Psoas muscle (tissue), 7 donors: ENCODE measurements at regions not wholly inside any gene's neighbourhood (a gene's known extent, or its start where the extent isn't known, plus 50 kb on each side); places are given as distances from the start of the nearest gene placed in this dataset.

Source experiments
- ATAC-seq, 4 donors: fragments of 200-7000 bp; cut with Tn5 transposase; one replicate each; pipeline ENCODE4 v1.9.1; 2020; ENCODE audit warnings: moderate library complexity in 3 of 4, mild to moderate bottlenecking in 2 of 4
- DNase-seq, 2 donors: peaks; one replicate each; pipeline ENCODE4 v3.0.0-alpha.2; 2020
- H3K27ac ChIP-seq: fragments of 200-600 bp; one replicate; pipeline ENCODE4 v1.8.0; 2022
- H3K27me3 ChIP-seq, 3 donors: fragments of 200-600 bp in 1 of 3; one replicate each; pipeline versions ENCODE4 v1.6.1 to v1.8.0; 2013 to 2022; ENCODE audit warnings: low read length in 2 of 3, mild to moderate bottlenecking in 2 of 3, moderate library complexity in 1 of 3; ENCODE audit not compliant: insufficient read depth in 3 of 3
- H3K36me3 ChIP-seq, 2 donors: fragments of 200-600 bp in 1 of 2; one replicate each; pipeline versions ENCODE4 v1.6.1 to v1.8.0; 2013 to 2022; ENCODE audit warnings: low read depth in 1 of 2, mild to moderate bottlenecking in 1 of 2, moderate library complexity in 1 of 2; ENCODE audit not compliant: insufficient read depth in 1 of 2
- H3K4me1 ChIP-seq: fragments of 200-600 bp; one replicate; pipeline ENCODE4 v1.8.0; 2022
- H3K4me3 ChIP-seq: fragments of 200-600 bp; one replicate; pipeline ENCODE4 v1.8.0; 2022; ENCODE audit warnings: mild to moderate bottlenecking
- H3K9me3 ChIP-seq: fragments of 200-600 bp; one replicate; pipeline ENCODE4 v1.8.0; 2022
- WGBS, 3 donors: extraction: QIAGEN DNeasy Blood & Tissue Kit; methylation state at CpG; one replicate each; pipeline versions ENCODE4 v1.1.6 to v1.1.7; 2013; 5-methylcytosine and 5-hydroxymethylcytosine counted together
- intact Hi-C, 2 donors: fragments of 100-400 bp; cut with DNase I; formaldehyde crosslinking; loops; one replicate each; pipeline versions ENCODE4 v1.11.0 to v1.14.2; 2022
- TF ChIP-seq, protein P1 (sequence below): fragments of 200-600 bp; IDR thresholded peaks from one replicate; pipeline ENCODE4 v1.8.0; 2022; ENCODE audit warnings: antibody characterized with exemption
- donor health status: healthy with polysubstance abuse.
- donor health status: DM: no; HTN: no; CAD: no; lungs with moderate emphysema.
- donor health status: Bipolar disorder and iron deficiency.
- donor health status: healthy.
- donor health status: DM: yes; HTN: yes; CAD: no.
- donor health status: DM: no; HTN: no; CAD: no.
- donor health status: DM: yes; HTN: yes; CAD: no.

DNA sequence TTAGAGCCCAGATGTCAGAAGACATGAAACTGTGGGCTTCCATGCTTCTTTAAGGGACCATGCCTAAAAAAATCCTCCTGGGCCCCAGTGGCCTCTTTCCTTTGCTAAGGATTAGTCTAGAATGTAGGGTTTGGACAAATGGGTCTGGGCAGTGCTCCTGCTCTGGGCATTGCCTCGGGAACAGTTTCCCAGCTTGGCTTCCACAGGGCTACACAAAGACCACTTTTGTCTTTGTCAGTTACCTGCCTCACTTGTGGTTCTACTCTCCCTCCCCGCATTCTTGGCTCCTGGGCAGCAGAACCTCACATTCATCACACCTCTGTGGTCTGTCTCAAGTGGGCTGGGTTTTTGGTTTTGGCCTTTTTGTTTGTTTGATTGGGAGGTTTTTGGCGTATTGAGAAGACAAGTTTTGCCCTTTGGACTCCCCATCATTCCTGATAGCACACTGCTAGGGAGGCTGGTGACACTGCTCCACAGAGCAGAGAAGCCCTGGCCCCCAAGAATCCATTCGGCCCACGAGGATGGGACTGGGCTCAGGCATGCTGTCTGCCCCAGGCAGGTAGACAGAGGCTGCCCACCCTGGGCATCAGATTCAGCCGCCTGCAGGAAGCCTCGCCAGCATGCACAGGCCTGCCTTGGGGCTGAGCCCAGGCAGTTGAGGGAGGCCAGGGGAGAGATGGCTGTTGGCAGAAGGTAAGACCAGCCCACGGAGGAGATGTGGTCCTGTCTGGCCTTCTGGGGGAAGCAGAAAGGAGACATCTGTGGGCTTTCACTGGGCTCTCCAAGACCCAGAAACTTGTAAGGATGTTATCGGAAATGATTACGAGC lies 343.7 kb downstream of the WDR11 start:
- 58 to 66% (median 62%) methylated on average over 10 of the region's 10 CpGs for WGBS, 3 donors
- DNase-seq (no peak), ATAC-seq (no peak)
- intact Hi-C loops = no loop called here
- no peak overlapping the region for H3K4me3 ChIP-seq
- TF ChIP-seq, protein P1, sequence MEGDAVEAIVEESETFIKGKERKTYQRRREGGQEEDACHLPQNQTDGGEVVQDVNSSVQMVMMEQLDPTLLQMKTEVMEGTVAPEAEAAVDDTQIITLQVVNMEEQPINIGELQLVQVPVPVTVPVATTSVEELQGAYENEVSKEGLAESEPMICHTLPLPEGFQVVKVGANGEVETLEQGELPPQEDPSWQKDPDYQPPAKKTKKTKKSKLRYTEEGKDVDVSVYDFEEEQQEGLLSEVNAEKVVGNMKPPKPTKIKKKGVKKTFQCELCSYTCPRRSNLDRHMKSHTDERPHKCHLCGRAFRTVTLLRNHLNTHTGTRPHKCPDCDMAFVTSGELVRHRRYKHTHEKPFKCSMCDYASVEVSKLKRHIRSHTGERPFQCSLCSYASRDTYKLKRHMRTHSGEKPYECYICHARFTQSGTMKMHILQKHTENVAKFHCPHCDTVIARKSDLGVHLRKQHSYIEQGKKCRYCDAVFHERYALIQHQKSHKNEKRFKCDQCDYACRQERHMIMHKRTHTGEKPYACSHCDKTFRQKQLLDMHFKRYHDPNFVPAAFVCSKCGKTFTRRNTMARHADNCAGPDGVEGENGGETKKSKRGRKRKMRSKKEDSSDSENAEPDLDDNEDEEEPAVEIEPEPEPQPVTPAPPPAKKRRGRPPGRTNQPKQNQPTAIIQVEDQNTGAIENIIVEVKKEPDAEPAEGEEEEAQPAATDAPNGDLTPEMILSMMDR = no peak
- H3K9me3 ChIP-seq = no peaks in the 10 kb centered on the region
- H3K4me1 ChIP-seq = no peaks in the 10 kb centered on the region
- no peaks in the 10 kb centered on the region for H3K27me3 ChIP-seq
- H3K27ac ChIP-seq = no peak overlapping the region
- H3K36me3 ChIP-seq = no peaks in the 10 kb centered on the region

DNA sequence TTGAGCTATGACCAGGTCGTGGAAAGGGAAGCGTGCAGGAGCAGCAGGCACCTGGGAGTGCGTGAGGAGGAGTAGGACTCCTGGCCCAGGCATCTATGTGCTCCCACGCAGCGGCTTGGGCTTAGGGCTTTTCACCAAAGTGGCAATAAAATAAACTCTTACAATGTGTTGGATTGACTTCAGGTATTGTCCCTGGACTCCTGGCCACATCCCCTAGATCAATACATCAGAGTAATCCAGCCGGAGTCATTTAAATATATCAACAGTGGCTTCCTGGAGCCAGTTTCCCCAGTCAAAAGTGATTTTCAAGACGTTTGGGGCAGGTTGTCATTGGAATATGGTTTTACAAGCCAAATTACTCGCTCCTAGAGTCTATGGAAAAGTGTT lies 344.4 kb downstream of the WDR11 start:
- H3K27ac ChIP-seq = no peak overlapping the region
- H3K9me3 ChIP-seq = no peaks in the 10 kb centered on the region
- DNase-seq (no peak), ATAC-seq (no peak)
- TF ChIP-seq, protein P1 = no peak
- no peaks in the 10 kb centered on the region for H3K27me3 ChIP-seq
- intact Hi-C loops = no loop called here
- no peak overlapping the region for H3K4me3 ChIP-seq
- WGBS, 3 donors = 53 to 58% (median 57%) methylated on average over 8 of the region's 8 CpGs
- no peaks in the 10 kb centered on the region for H3K36me3 ChIP-seq
- H3K4me1 ChIP-seq = no peaks in the 10 kb centered on the region

DNA sequence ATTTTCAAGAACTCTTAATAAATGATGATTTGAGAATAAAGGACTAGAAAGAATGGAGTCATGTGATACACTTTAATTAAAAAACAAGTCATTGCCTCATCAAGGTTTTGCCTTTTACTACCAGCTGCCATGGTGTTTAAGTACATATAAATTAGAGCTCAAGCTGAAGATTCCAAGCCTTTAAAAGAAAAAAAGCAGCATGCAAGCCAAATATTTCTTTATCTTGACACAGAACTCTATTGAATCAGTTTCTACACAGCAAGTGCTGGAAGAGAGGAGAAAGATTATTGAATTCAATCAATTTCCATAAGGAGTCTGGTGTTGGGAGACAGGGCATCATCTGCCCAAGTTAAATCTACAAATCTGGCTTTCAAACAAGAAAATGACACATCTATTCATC lies 347.9 kb downstream of the WDR11 start:
- Histone ChIP-seq H3K27ac (no peak overlapping the region), H3K36me3 (no peaks in the 10 kb centered on the region), H3K9me3 (no peaks in the 10 kb centered on the region), H3K27me3 (no peaks in the 10 kb centered on the region), H3K4me3 (no peak overlapping the region), H3K4me1 (no peaks in the 10 kb centered on the region)
- DNase-seq = no peak
- ATAC-seq = no peak
- intact Hi-C loops = no loop called here
- TF ChIP-seq, protein P1 = no peak

DNA sequence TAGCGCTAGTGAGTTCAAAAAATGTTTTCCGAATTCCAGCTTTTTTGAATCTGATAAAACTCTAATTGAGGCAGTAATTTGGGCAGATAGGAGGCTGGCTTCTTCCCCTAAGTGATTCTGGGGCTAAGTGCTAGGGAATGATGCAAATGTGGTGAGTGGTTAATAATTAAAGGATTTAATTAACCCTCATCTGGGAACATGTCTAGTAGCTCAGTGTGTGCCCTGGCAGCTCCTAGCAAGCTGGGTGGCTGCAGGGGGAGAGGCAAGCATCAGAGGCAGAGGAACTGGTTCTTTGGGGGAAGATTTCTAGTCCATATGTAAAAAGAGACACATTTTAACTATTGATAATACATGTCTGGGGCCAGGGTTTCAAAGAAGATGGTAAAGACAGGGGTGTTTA lies 354.5 kb downstream of the WDR11 start:
- intact Hi-C loops = no loop called here
- DNase-seq (no peak), ATAC-seq (no peak)
- no peak overlapping the region for H3K4me3 ChIP-seq
- H3K4me1 ChIP-seq = no peaks in the 10 kb centered on the region
- no peaks in the 10 kb centered on the region for H3K27me3 ChIP-seq
- no peak overlapping the region for H3K27ac ChIP-seq
- WGBS, 3 donors = 89 to 95% (median 91%) methylated on average over 2 of the region's 2 CpGs
- no peaks in the 10 kb centered on the region for H3K36me3 ChIP-seq
- H3K9me3 ChIP-seq = no peaks in the 10 kb centered on the region
- TF ChIP-seq, protein P1 = no peak

DNA sequence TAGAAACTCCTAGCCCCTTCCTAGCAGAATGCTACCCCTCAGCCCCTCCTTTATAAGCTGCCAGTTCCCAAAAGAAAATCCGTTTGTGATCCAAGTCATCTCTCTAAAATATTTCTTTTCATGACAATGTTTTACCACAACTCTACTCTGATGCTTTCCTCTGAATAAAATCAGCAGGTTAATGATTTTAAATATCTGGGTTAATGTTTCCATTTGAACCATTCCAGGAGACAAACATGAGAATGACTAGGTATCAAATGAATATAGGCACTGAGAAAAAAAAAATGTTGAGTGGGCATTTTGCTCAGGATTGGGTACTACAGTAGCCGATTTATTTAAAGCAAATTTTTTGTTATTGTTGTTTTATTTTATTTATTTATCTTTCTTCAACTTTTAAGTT lies 360.3 kb downstream of the WDR11 start:
- no peak overlapping the region for H3K27ac ChIP-seq
- no peak for DNase-seq
- no peak for ATAC-seq
- no peaks in the 10 kb centered on the region for H3K36me3 ChIP-seq
- 81 to 93% (median 85%) methylated on average over 2 of the region's 2 CpGs for WGBS, 3 donors
- TF ChIP-seq, protein P1 = no peak
- H3K4me3 ChIP-seq = no peak overlapping the region
- H3K27me3 ChIP-seq = no peaks in the 10 kb centered on the region
- H3K4me1 ChIP-seq = no peaks in the 10 kb centered on the region
- H3K9me3 ChIP-seq = no peaks in the 10 kb centered on the region
- intact Hi-C loops = no loop called here
